Hypothalamus (tissue), 51 donors: ENCODE measurements at regions not wholly inside any gene's neighbourhood (a gene's known extent, or its start where the extent isn't known, plus 50 kb on each side); places are given as distances from the start of the nearest gene placed in this dataset.

ENCODE experiments used
- DNase-seq, 51 donors: peaks; one replicate each; lab custom pipeline; 2025; lab: John Stamatoyannopoulos, UW

DNA sequence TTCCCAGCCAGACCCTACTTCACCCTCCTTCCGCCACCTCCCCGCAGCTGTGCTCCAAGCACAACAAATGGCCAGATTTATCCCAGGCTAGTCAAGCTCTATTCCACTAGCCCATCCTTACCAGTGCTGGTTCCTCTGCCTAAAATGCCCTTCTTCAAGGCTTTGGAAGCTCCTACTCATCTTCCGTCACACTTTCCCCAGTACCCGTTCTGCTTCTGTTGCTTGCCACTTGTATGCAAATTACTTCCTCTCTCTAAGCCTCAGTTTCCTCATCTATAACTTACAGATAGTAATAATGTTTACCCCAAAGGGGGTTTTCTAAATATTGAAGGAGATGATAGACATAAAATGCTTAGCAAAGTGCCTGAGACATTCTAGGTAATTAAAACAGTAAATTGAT, 193.1 kb downstream of the MAFB start:
- no peak for DNase-seq

DNA sequence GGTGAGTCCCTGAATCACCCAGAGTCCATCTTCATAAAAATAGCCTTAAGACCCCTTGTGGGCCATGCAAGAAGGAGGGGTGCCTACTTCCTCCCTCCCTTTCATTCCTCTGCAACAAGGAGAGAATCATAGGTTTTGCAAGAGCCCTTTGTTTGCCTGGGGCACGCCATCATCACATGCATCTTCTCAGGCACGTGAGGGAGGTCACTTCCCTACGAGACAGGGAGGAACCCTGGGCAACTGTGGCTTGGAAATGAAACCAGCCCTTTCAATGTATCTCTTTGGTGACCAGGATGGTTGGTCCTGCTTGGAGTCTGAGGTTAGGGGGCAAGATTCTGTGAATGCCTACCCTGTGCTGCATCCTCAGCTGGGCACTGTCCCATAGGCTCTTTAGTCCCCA, 194.8 kb downstream of the MAFB start:
- peak in 6 of 51 donors; percentile 2 to 27 (median 14) for DNase-seq

DNA sequence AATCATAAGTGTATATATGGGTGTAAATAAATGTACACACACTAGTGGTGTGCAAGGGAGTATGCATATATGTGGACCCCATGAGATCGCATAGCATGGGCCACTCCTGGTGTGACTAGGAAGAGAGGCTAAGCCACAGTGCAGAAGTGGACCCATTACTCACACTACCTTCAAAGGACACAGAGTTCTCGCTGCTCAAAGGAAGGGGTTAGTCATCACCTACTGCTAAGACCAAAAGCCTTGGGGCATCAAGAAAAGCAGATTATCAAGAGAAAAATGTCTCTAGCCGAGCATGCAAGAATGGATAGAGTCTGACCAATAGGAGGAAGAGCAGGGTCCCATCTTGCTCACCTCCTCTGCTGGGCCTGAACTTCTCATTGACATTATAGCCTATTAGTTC, 195.5 kb downstream of the MAFB start:
- DNase-seq = no peak

DNA sequence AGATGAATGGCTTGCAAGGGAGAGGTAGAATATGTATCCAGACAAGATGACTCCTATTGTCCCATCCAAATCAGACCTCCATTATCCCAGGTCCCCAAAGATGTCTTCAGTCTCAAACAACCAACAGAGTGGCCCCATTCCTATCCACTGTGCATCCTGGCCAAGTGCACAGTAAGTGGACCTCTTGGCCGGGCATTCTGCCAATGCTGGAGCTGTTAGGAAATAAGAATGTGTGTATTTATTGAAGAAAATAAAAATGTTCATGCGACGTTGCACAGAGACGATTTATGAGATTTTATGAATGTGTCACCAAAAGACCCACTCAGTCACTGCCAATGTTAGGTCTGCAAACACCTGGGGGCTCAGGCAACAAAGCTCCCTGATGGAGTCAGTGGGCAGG, 196.0 kb downstream of the MAFB start:
- no peak for DNase-seq

DNA sequence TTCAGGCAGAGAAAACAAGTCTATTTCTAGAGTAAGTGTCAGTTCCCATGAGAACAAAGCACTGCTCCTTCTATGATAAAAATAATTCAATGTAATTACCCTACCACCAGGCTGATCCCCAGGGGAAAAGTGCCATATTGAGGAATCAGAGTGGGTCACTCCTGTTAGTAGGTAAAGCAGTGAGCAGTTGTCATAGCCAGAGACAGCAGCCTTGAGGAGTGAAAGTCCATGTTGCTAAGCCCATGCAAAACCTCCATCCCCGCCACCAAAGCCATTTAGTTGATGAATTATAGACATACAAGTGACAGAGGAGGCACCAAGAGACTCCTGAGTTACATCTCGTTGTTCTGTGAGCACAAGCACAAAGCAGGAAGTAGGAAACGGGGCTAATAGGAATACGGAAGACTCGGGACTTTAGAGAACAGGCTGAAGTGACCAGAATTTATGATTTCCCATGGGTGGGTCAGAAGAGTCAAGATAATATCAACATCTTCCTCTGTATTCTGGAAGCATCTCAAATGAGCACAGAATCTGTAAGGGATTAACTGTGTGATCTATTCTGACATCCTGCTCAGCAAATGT, 197.9 kb downstream of the MAFB start:
- DNase-seq = no peak

DNA sequence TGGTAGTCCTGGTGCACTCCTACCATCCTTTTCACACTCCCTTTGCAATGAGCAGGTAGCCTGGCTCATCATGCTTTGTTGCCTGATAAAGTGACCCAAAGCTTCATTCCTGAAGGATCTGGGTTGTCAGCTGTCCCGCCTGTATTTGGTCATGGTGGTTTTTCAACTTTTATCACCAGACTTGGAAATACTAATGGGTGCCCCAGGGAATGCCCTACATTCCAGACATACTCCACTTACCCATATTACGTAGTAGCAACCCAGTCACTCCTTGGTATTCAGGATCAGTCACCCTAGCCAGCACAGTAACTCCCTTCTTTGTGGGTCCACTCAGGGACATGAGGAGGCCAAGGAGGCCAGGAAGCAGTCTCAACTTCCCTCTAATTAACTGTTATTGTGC, 199.2 kb downstream of the MAFB start:
- no peak for DNase-seq

DNA sequence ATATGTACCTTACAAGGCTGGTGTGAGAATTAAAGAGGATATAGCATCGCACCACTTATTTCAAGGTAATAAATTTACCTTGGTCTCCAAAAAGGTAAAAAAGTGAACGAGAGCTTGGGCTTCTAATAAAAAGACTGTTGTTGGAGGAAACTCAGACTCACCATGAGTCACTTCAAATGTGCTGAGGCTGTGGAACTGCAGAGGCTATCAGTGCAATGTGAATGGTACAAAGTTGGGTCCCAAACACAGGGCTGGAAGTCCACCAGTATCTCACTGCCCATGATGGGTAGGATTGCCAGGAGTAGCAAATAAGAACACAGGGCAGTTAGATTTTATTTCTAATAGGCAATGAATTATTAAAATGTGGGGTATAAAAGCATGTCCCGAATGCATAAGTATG, 200.6 kb downstream of the MAFB start:
- DNase-seq = no peak

DNA sequence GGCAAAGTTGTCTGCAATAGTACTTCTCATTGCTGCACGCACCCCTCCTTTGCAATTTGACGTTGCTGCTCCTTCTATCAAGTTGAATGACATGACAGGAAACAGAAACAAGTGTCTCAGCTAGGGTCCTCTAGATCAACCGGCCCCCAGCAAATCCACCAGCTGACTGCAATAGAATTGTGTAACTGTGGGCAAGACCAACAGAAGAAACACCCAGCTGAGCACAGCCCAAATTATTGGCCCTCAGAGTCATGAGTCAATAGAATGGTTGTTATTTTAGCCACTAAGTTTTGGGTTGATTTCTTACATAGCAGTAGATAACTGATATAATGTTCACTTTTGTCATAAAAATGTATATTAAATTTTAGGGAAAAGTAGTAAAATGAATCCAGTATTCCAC, 202.7 kb downstream of the MAFB start:
- no peak for DNase-seq

DNA sequence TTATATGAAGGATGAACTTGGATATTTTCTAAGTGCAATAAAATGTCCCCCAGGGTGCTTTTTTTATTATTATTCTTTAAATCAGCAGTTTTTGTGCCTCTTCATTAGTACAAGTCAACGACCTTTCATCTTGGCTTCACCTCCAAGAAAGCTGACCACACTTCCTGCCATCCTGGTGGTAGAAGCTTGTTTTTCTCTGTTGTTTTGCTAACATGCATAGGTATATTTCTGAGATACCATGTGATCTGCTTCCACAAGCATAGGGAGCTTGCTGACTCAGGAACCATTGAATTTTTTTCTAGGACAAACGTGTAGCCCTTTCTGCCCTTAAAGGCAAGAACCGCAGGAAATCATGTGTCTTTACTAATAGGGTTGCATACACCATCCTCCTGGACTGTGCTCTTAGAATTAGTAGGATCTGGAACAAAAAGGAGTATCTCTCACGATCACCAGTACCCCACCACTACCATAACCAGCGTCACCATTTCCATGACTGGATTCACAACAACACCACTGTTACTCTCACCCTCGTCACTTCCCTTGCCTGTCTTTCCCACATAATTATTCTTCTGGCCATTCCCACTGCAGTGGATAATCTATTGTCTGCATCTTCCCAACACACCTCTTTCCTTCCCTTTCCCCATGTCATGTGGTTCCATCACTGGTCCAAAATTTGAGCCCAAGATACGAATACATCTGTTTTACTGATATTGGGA, 207.1 kb downstream of the MAFB start:
- no peak for DNase-seq

DNA sequence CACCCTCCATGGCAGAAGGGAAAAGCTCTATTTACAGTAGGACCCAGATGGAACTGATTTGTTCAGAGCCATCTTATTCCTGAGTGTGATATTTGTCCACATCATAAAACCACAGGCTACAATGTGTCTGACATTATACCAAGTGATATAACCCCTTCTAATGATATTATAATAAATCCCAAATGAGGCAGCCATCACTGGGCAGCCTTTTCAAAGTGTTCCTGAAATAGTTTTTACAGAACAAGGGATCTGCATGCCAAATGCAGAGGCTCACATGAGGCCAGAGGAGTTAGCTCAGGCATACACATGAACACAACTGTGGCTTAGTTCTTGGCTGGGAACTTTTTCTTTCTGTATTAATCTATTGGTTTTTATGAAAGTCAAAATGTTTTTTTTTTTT, 207.7 kb downstream of the MAFB start:
- no peak for DNase-seq

DNA sequence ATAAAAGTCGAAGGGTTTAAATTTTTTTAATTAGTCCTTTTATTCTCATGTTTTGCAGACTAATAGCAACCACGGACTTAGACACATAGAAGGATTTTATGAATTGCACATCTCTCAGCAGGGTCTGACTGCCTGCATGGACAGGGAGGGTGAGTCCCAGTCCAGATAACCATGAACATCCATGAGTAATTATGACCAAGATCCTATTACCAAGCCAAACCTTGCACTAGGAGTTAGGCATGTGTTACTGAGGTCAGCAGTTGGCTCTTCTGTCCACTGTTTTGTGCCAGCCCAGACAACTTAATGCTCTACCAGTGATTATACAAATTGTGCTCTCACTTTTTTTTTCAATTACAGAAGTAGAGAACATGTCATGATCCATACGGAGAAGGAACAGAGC, 211.2 kb downstream of the MAFB start:
- no peak for DNase-seq

DNA sequence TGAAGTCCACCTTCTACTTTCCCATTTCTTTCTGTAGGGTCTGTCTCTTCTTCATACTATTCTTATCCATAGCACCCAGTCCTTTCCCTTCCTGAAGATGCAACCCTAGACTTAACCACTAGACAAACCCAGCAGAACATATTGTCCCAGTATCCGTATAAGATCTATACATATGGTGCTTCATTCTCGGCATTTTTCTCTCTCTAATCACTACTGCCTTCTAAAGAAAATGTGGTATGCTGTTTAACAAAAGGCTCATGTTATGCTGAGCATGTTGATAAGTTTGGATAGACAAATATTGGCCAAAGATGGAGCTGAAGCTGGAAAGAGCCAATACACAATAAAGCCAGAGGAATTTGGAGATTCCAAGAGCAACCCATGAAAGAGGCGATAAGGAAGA, 212.6 kb downstream of the MAFB start:
- DNase-seq = no peak

DNA sequence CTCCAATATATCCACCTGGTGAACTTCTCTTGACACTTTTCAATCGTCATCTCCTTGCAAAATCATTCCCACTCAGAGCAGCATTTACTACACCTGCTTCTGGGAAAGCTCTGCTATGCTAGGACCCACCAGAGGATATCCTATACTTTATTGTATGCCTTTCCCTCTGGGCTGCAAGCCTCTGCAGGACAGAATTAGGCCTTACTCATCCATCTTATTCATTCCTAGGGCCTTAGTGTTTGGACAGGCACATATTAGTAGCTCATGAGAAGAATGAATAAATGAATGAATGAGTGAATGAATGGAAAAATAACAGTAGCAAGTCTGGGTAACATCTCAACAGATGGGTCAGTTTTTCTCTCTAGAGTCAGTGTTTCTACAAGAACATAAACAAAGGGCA, 216.1 kb downstream of the MAFB start:
- DNase-seq = no peak

DNA sequence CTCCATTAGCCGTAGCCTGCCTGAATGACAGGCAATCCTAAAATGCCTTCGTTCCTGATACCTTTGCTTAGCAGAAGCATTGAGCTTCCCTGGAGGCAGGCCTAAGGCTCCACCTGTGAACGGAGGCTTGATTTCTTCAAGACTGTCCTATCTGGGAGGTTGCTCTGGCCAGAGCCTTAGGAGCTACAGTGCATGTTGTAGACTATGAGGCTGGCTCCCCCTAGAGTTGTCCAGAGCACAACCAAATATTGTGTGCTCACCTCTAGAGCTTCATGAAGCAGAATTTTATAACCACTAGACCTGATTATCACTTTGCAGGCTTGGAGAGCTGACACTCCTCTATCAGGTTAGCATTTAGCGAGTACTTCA, 217.8 kb downstream of the MAFB start:
- no peak for DNase-seq

DNA sequence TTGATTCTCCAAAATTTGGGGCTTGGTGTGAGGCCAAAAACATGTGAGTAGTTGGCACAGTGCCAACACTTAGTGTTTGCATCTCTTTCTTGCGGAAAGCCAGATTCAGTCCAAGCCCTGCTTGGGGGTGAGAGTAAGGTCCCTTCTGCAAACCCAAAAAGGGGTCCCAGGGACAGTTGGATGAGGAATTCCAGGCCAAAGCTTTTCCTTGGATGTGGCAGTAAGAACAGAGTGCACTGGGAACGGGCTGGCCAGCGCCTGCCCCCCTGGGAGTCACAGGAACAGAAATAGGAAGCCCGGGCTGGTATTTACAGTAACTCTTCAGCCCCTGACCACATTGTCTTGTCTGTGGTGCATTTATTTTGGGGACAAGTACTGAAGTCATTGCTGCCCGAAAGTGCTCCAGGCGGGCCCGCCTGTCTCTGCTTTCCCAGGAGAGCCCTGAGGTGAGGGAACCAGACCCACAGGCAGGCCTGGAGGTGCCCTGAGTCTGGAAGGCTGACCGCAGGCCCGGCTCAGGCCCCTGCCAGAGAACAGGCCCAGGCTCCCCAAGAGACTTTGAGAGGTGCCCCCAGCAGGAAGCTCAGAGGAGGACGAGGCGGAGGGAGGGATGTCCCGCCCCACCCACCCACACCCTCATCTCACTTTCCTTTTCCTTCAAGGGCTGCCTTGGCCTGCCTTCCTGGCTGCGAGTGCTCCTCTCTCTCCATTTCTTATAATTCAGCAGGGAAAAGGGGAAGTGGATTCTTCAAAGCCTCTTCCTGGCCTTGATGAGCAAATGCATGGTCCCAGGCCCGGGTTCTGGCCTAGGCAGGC, 218.4 kb downstream of the MAFB start:
- DNase-seq = peak in 11 of 51 donors; percentile 4 to 46 (median 17)

DNA sequence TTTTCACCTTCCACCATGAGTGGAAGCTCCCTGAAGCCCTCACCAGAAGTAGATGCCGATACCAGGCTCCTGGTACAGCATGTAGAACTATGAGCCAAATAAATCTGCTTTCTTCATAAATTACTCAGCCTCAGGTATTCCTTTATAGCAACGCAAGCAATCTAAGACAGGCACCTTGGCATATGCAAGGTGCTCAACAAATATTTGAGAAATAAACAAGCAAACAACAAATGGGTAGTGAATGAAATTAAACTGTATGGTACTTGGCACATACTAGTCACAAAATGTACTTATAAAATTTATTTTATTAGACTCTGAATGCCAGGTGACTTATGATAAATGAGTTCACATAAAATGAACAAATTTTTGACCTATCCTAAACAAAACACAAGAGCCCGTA, 220.3 kb downstream of the MAFB start:
- DNase-seq = no peak

DNA sequence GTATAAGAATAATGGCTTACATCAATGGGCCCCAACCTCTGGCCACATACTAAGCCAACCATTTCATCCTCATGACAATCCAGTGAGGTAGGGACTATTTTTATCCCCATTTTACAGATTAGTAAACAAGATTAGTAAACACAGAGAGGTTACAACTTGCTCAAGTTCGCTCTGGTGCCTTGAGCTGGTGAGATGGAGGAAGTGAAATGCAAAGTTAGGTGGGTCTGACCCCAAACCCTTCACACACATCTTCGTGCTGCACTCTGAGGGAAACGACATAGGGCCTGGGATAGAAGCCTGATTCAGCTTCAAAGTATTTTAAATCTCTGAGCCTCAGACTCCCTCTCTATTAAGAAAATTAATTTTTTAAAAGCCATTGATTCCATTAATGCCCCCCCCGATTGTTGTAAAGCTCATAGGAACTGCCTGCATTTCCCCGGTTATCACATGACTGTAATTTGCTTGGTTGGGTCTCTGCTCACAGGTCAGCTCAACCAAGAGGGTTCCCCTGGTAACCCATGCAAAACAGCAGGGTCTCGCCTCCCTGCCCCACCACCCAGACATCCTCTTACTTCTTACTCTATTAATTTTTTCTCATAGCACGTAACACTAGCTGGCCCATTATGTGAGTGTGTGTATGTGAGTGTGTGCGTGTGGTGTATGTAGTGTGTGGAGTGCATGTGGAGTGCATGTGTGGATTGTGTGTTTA, 221.2 kb downstream of the MAFB start:
- DNase-seq = no peak

DNA sequence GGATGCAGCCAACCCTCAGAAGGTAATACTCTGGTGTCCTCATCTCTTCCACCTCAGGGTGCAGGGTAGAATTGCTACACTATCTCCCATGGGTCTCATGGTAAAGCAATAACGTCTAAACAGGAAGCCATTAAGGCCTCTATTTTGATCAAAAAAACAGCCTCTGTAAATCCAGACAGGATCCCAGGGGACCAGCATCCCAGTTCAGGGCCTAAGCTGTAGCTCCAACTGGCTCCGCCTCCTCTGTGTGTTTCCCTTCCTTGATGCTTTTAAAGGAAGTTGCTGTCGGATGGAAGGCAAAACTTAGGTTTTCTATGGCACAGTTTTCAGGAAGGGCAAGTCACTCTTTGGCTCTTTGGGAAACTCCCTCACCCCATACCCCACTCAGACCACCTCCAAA, 222.0 kb downstream of the MAFB start:
- no peak for DNase-seq

DNA sequence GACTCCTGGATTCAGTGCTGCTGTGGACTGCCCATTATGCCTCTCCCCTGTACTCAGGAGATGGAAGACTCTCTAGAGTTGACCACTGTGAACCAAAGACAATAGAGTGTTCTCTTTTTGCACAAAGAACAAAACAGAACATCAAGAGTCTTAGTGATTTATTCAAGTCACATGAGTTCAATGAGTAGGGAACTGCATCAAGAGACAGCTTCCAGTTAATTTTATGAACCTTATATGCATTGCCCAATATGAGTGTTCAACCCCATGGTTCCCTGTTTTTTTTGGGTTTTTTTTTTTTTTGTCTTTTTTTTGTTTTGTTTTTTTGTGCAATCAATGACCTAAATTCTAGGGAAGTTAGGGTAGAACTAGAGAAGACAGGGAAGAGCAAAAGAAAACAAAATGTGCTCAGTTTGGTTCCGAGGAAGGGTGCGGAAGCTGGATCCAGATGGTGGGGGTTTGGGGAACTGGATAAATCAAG, 224.3 kb downstream of the MAFB start:
- DNase-seq = no peak

DNA sequence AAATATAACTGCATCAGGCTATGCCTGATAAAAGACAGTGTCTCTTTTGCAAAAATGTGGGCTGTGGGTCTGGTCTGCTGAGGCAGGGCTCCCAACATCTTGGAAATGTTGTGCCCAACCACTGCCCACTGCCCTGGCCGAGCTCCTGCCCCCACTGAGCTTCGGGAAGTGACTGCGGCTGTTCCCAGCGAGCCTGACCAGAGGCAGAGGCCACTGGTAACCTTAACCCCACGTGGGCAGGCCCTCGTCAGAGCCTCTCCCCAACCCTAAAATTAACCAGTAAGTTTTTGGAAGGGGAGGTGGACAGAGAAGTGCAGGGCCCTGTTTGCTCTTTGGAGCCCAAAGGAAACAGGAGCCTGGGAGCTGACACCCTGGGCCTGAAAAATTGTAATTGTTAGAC, 225.9 kb downstream of the MAFB start:
- DNase-seq = peak in 4 of 51 donors; percentile 4 to 34 (median 5)

DNA sequence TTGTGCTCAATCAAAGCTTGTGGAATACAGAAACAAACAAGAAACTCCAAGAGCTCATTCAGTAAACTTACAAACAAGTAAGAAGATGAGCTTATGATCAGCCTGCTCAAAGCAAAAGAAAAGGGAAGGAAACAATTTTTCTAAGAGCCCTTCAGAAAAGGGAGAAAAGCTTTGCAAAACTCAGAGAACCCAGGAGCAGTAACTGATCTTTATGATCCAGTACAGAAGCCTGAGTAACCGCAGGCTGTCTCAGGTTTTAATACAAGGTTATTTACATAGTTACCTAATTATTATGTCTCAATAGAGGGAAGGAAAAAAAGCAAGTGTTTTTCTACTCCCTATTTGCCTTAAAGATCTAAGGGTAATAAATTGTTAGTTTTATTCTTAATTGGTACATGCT, 226.5 kb downstream of the MAFB start:
- DNase-seq = no peak
